SK-N-SH (cell line): ENCODE measurements at regions not wholly inside any gene's neighbourhood (a gene's known extent, or its start where the extent isn't known, plus 50 kb on each side); places are given as distances from the start of the nearest gene placed in this dataset.

ENCODE experiments used
- EP300 ChIP-seq, 2 experiments: IDR thresholded peaks; 2 replicates each; pipeline versions ENCODE4 v1.4.0 to v1.6.1; 2012; ENCODE audit warnings: borderline replicate concordance in 1 of 2, low read depth in 1 of 2, low read length in 1 of 2
- GABPA ChIP-seq: IDR thresholded peaks from 2 replicates; pipeline ENCODE4 v1.4.0; 2012; ENCODE audit warnings: low read depth, mild to moderate bottlenecking
- JUND ChIP-seq: IDR thresholded peaks from 2 replicates; pipeline ENCODE4 v1.4.0; 2012
- MXI1 ChIP-seq: IDR thresholded peaks from 2 replicates; pipeline ENCODE4 v1.6.1; 2012; ENCODE audit warnings: mild to moderate bottlenecking, low read depth, low read length, improper control_type of control experiment
- POLR2AphosphoS5 ChIP-seq: IDR thresholded peaks from 2 replicates; pipeline ENCODE4 v1.6.1; 2012; ENCODE audit warnings: low read depth, low read length
- RCOR1 ChIP-seq: fragments of 150-350 bp; IDR thresholded peaks from 2 replicates; pipeline ENCODE4 v1.6.1; 2017; ENCODE audit warnings: antibody characterized with exemption, low read length
- RFX5 ChIP-seq: IDR thresholded peaks from 2 replicates; pipeline ENCODE4 v1.6.1; 2012; ENCODE audit warnings: mild to moderate bottlenecking, improper control_type of control experiment, low read length
- SIN3A ChIP-seq: IDR thresholded peaks from 2 replicates; pipeline ENCODE4 v1.6.1; 2012; ENCODE audit warnings: low read depth, mild to moderate bottlenecking, low read length, moderate library complexity, borderline replicate concordance
- SMC3 ChIP-seq: IDR thresholded peaks from 2 replicates; pipeline ENCODE4 v1.6.1; 2012; ENCODE audit warnings: low read depth, low read length, improper control_type of control experiment
- TAF1 ChIP-seq: IDR thresholded peaks from 2 replicates; pipeline ENCODE4 v1.6.1; 2012; ENCODE audit warnings: low read depth, mild to moderate bottlenecking, low read length, moderate library complexity, borderline replicate concordance
- TCF12 ChIP-seq: IDR thresholded peaks from 2 replicates; pipeline ENCODE4 v1.4.0; 2012
- TF ChIP-seq, protein P1 (sequence below): fragments of 200-600 bp; sonication (generic); IDR thresholded peaks from 2 replicates; pipeline ENCODE4 v1.6.1; 2017; ENCODE audit warnings: antibody characterized with exemption, mild to moderate bottlenecking, moderate library complexity
- TF ChIP-seq, protein P2 (sequence below): IDR thresholded peaks from 2 replicates; pipeline ENCODE4 v1.4.0; 2012; ENCODE audit warnings: low read depth, borderline replicate concordance
- TF ChIP-seq, protein P3 (sequence below): IDR thresholded peaks from 2 replicates; pipeline ENCODE4 v1.4.0; 2012; ENCODE audit warnings: low read depth

DNA sequence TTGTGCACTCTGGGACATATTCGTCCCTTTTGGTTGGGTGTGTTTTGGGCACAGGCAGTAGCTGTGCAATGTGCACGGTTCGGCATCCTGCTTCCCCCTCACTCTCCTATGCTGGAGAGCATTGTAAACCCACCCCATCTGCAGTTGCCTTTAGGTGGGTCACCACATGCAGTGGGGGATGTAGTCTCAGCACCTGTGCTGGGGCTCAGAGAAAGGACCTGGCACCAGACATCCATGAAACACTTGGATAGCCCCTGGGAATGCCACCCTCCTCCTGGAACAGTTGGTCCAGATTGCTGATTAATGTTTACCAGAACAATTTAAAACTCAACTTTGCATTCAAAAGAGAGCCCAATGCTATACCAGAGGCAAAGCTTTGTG, 123.9 kb upstream of the MEF2A start:
- TF ChIP-seq, protein P1, sequence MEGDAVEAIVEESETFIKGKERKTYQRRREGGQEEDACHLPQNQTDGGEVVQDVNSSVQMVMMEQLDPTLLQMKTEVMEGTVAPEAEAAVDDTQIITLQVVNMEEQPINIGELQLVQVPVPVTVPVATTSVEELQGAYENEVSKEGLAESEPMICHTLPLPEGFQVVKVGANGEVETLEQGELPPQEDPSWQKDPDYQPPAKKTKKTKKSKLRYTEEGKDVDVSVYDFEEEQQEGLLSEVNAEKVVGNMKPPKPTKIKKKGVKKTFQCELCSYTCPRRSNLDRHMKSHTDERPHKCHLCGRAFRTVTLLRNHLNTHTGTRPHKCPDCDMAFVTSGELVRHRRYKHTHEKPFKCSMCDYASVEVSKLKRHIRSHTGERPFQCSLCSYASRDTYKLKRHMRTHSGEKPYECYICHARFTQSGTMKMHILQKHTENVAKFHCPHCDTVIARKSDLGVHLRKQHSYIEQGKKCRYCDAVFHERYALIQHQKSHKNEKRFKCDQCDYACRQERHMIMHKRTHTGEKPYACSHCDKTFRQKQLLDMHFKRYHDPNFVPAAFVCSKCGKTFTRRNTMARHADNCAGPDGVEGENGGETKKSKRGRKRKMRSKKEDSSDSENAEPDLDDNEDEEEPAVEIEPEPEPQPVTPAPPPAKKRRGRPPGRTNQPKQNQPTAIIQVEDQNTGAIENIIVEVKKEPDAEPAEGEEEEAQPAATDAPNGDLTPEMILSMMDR, result no peak
- TF ChIP-seq RCOR1 (no peak), SIN3A (no peak), GABPA (no peak), TCF12 (no peak), RFX5 (no peak), TAF1 (no peak), JUND (no peak), POLR2AphosphoS5 (no peak), EP300 (IDR thresholded peaks at IDR 0.05; ENCODE audit: borderline replicate concordance in 1 of 2, low read depth in 1 of 2, low read length in 1 of 2) (no peak), SMC3 (no peak), MXI1 (no peak)
- TF ChIP-seq, protein P2, sequence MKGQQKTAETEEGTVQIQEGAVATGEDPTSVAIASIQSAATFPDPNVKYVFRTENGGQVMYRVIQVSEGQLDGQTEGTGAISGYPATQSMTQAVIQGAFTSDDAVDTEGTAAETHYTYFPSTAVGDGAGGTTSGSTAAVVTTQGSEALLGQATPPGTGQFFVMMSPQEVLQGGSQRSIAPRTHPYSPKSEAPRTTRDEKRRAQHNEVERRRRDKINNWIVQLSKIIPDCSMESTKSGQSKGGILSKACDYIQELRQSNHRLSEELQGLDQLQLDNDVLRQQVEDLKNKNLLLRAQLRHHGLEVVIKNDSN, result no peak
- TF ChIP-seq, protein P3, sequence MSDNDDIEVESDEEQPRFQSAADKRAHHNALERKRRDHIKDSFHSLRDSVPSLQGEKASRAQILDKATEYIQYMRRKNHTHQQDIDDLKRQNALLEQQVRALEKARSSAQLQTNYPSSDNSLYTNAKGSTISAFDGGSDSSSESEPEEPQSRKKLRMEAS, result no peak
